SK-N-SH (cell line): ENCODE measurements at regions not wholly inside any gene's neighbourhood (a gene's known extent, or its start where the extent isn't known, plus 50 kb on each side); places are given as distances from the start of the nearest gene placed in this dataset.

Experiments
- CTCF ChIA-PET: fragments of 300-600, 350-600 bp; formaldehyde crosslinking; extraction: SDS; loops from one replicate; lab custom pipeline; 2021; lab: Yijun Ruan, JAX
- POLR2A ChIA-PET: fragments of 350-600 bp; sonication (Branson Sonifier 250); formaldehyde crosslinking; extraction: SDS; loops from one replicate; lab custom pipeline; 2020; ENCODE audit warnings: antibody characterized with exemption, inconsistent platforms; lab: Yijun Ruan, JAX
- DNase-seq: peaks from one replicate; pipeline ENCODE4 v3.0.0; 2012
- H2AFZ ChIP-seq: fragments of 200-600 bp; sonication (generic); 2 replicates; pipeline ENCODE4 v1.8.1; 2016; ENCODE audit warnings: antibody characterized with exemption, mild to moderate bottlenecking, low read depth
- H3F3A ChIP-seq: fragments of 200-600 bp; sonication (generic); replicated peaks from 2 replicates; pipeline ENCODE3; 2016; ENCODE audit warnings: antibody characterized with exemption, mild to moderate bottlenecking; ENCODE audit not compliant: insufficient read depth
- H3K27ac ChIP-seq, 2 experiments: fragments of 200-500 bp in 1 of 2; fragments of 200-600 bp in 1 of 2; sonication (Bioruptor generic) in 1 of 2; sonication (generic), shearing (Covaris generic) in 1 of 2; 2 replicates each; pipeline versions ENCODE4 v1.5.1 to v1.6.1; 2014 to 2016; ENCODE audit warnings: low read depth in 2 of 2, inconsistent platforms in 1 of 2, low read length in 1 of 2, mild to moderate bottlenecking in 1 of 2, mixed read lengths in 1 of 2
- H3K27me3 ChIP-seq: fragments of 200-600 bp; sonication (generic), shearing (Covaris generic); 2 replicates; pipeline ENCODE4 v1.6.1; 2016; ENCODE audit warnings: mixed run types; ENCODE audit not compliant: insufficient read depth
- H3K36me3 ChIP-seq, 2 experiments: fragments of 200-500 bp in 1 of 2; fragments of 200-600 bp in 1 of 2; sonication (Bioruptor generic) in 1 of 2; sonication (generic) in 1 of 2; replicated peaks in 1 of 2; 2 replicates each; pipeline versions ENCODE3 to v1.5.1; 2014 to 2016; ENCODE audit warnings: low read length in 1 of 2, mild to moderate bottlenecking in 1 of 2; ENCODE audit not compliant: insufficient read depth in 2 of 2, control insufficient read depth in 1 of 2
- H3K4me1 ChIP-seq, 2 experiments: fragments of 200-500 bp in 1 of 2; fragments of 200-600 bp in 1 of 2; sonication (Bioruptor generic) in 1 of 2; sonication (generic), shearing (Covaris generic) in 1 of 2; 2 replicates each; pipeline versions ENCODE4 v1.5.1 to v1.6.1; 2014 to 2016; ENCODE audit warnings: low read depth in 1 of 2, low read length in 1 of 2, mixed run types in 1 of 2; ENCODE audit not compliant: insufficient read depth in 2 of 2, control insufficient read depth in 1 of 2
- H3K4me2 ChIP-seq: fragments of 200-600 bp; sonication (generic), shearing (Covaris generic); 2 replicates; pipeline ENCODE4 v1.6.1; 2017; ENCODE audit warnings: mixed run types
- H3K4me3 ChIP-seq, 2 experiments: fragments of 200-500 bp in 1 of 2; fragments of 200-600 bp in 1 of 2; sonication (Bioruptor generic) in 1 of 2; sonication (generic), shearing (Covaris generic) in 1 of 2; 2 replicates each; pipeline versions ENCODE4 v1.5.1 to v1.8.1; 2014 to 2016; ENCODE audit warnings: low read depth in 2 of 2, inconsistent platforms in 1 of 2, low read length in 1 of 2, mild to moderate bottlenecking in 1 of 2, mixed read lengths in 1 of 2, moderate library complexity in 1 of 2
- H3K79me2 ChIP-seq: fragments of 200-600 bp; sonication (generic); 2 replicates; pipeline ENCODE4 v1.8.1; 2017; ENCODE audit warnings: mild to moderate bottlenecking; ENCODE audit not compliant: insufficient read depth
- H3K9ac ChIP-seq: fragments of 200-600 bp; sonication (generic); 2 replicates; pipeline ENCODE4 v1.6.1; 2017; ENCODE audit warnings: mixed run types
- H3K9me2 ChIP-seq: fragments of 200-600 bp; sonication (generic); 2 replicates; pipeline ENCODE4 v1.6.1; 2017; ENCODE audit warnings: mixed run types
- H3K9me3 ChIP-seq: fragments of 200-600 bp; sonication (generic); 2 replicates; pipeline ENCODE4 v1.6.1; 2017; ENCODE audit warnings: mixed run types, mild to moderate bottlenecking, moderate library complexity
- H4K20me1 ChIP-seq: fragments of 200-600 bp; sonication (generic); 2 replicates; pipeline ENCODE4 v1.6.1; 2017; ENCODE audit warnings: mild to moderate bottlenecking, mixed run types; ENCODE audit not compliant: insufficient read depth
- EP300 ChIP-seq, 2 experiments: IDR thresholded peaks; 2 replicates each; pipeline versions ENCODE4 v1.4.0 to v1.6.1; 2012; ENCODE audit warnings: borderline replicate concordance in 1 of 2, low read depth in 1 of 2, low read length in 1 of 2
- EZH2phosphoT487 ChIP-seq: fragments of 200-600 bp; sonication (generic); IDR thresholded peaks from 2 replicates; pipeline ENCODE4 v1.6.1; 2017; ENCODE audit warnings: low read depth, mixed run types, mild to moderate bottlenecking, antibody characterized with exemption, moderate library complexity, borderline replicate concordance
- FOSL2 ChIP-seq: IDR thresholded peaks from 2 replicates; pipeline ENCODE4 v1.4.0; 2012; ENCODE audit warnings: low read depth, mild to moderate bottlenecking, moderate library complexity, borderline replicate concordance
- FOXJ3 ChIP-seq: sonication (generic); formaldehyde crosslinking; IDR thresholded peaks from 2 replicates; pipeline ENCODE4 v1.5.1; 2020; ENCODE audit warnings: mild to moderate bottlenecking, missing genetic modification reagents
- GABPA ChIP-seq: IDR thresholded peaks from 2 replicates; pipeline ENCODE4 v1.4.0; 2012; ENCODE audit warnings: low read depth, mild to moderate bottlenecking
- IRF3 ChIP-seq: fragments of 150-350 bp; IDR thresholded peaks from 2 replicates; pipeline ENCODE4 v1.6.1; 2016; ENCODE audit warnings: mild to moderate bottlenecking, low read depth, low read length
- JUND ChIP-seq: IDR thresholded peaks from 2 replicates; pipeline ENCODE4 v1.4.0; 2012
- MAX ChIP-seq: IDR thresholded peaks from 2 replicates; pipeline ENCODE4 v1.4.0; 2012; ENCODE audit warnings: low read depth
- MEF2A ChIP-seq: IDR thresholded peaks from 2 replicates; pipeline ENCODE4 v1.4.0; 2012; ENCODE audit warnings: low read depth, borderline replicate concordance
- NFIC ChIP-seq: IDR thresholded peaks from 2 replicates; pipeline ENCODE4 v1.4.0; 2012; ENCODE audit warnings: borderline replicate concordance
- NRF1 ChIP-seq: IDR thresholded peaks from 2 replicates; pipeline ENCODE4 v1.6.1; 2012; ENCODE audit warnings: low read depth, mild to moderate bottlenecking, low read length
- RAD21 ChIP-seq: IDR thresholded peaks from 2 replicates; pipeline ENCODE4 v1.6.1; 2012; ENCODE audit warnings: mild to moderate bottlenecking, low read length
- SMC3 ChIP-seq: IDR thresholded peaks from 2 replicates; pipeline ENCODE4 v1.6.1; 2012; ENCODE audit warnings: low read depth, low read length, improper control_type of control experiment
- TAF1 ChIP-seq: IDR thresholded peaks from 2 replicates; pipeline ENCODE4 v1.6.1; 2012; ENCODE audit warnings: low read depth, mild to moderate bottlenecking, low read length, moderate library complexity, borderline replicate concordance
- WGBS: methylation state at CpG from one replicate; pipeline ENCODE4 v1.1.6; 2017; ENCODE audit warnings: low lambda C conversion rate; 5-methylcytosine and 5-hydroxymethylcytosine counted together
- TF ChIP-seq, protein P1 (sequence below): IDR thresholded peaks from 2 replicates; pipeline ENCODE4; 2012
- TF ChIP-seq, protein P2 (sequence below): IDR thresholded peaks from 2 replicates; pipeline ENCODE4 v1.6.1; 2012; ENCODE audit warnings: mild to moderate bottlenecking, low read depth, low read length, moderate library complexity

- Histone ChIP-seq H4K20me1 (no peaks in the 10 kb centered on the region), H3K27me3 (no peaks in the 10 kb centered on the region), H3F3A (no peaks in the 10 kb centered on the region), H3K4me3 (no peak overlapping the region), H3K9ac (no peak overlapping the region), H3K4me1 (no peaks in the 10 kb centered on the region), H3K9me3 (no peaks in the 10 kb centered on the region), H2AFZ (no peak overlapping the region), H3K9me2 (no peaks in the 10 kb centered on the region), H3K4me2 (no peak overlapping the region), H3K79me2 (no peaks in the 10 kb centered on the region), H3K36me3 (no peaks in the 10 kb centered on the region), H3K27ac (no peak overlapping the region)
- TF ChIP-seq, protein P1, sequence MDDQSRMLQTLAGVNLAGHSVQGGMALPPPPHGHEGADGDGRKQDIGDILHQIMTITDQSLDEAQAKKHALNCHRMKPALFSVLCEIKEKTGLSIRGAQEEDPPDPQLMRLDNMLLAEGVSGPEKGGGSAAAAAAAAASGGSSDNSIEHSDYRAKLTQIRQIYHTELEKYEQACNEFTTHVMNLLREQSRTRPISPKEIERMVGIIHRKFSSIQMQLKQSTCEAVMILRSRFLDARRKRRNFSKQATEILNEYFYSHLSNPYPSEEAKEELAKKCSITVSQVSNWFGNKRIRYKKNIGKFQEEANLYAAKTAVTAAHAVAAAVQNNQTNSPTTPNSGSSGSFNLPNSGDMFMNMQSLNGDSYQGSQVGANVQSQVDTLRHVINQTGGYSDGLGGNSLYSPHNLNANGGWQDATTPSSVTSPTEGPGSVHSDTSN: no peak
- TF ChIP-seq JUND (no peak), NFIC (no peak), TAF1 (no peak), RAD21 (no peak), MEF2A (no peak), FOSL2 (no peak), GABPA (no peak)
- TF ChIP-seq, protein P2, sequence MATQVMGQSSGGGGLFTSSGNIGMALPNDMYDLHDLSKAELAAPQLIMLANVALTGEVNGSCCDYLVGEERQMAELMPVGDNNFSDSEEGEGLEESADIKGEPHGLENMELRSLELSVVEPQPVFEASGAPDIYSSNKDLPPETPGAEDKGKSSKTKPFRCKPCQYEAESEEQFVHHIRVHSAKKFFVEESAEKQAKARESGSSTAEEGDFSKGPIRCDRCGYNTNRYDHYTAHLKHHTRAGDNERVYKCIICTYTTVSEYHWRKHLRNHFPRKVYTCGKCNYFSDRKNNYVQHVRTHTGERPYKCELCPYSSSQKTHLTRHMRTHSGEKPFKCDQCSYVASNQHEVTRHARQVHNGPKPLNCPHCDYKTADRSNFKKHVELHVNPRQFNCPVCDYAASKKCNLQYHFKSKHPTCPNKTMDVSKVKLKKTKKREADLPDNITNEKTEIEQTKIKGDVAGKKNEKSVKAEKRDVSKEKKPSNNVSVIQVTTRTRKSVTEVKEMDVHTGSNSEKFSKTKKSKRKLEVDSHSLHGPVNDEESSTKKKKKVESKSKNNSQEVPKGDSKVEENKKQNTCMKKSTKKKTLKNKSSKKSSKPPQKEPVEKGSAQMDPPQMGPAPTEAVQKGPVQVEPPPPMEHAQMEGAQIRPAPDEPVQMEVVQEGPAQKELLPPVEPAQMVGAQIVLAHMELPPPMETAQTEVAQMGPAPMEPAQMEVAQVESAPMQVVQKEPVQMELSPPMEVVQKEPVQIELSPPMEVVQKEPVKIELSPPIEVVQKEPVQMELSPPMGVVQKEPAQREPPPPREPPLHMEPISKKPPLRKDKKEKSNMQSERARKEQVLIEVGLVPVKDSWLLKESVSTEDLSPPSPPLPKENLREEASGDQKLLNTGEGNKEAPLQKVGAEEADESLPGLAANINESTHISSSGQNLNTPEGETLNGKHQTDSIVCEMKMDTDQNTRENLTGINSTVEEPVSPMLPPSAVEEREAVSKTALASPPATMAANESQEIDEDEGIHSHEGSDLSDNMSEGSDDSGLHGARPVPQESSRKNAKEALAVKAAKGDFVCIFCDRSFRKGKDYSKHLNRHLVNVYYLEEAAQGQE: no peak
- DNase-seq: no peak
- ChIA-PET POLR2A (no interaction called here), CTCF (interaction anchor here (1.3 to 12.6 kb wide), 2 partner anchors 124 to 284 kb away, joined by 4 to 125 read pairs; no protein-coding TSS in a partner anchor)
- 60% methylated on average over 7 of the region's 7 CpGs for WGBS
Observed at GRCh38 chr11:57124505-57124904, 57.2 kb upstream of the LRRC55 start.

DNA sequence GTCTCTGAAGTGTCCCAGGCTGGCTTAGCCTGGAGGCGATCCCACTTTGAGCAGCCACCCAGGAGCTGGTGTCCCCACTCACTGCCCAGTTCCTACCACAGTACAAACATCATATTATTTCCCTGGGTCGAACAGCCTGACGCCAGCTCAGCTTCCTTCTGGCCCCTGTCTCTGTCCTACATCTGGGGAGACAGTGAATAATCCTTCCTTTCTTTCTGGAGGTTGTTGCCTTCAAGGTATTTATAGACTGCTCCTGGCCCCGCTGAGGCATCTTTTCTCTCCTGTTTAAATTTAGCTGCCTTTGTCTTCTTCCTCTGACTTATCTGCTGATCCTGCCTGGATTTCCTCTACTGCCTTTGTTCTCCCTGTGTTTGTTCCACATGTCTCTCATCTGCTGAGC lies 56.8 kb upstream of the LRRC55 start:
- Histone ChIP-seq H3K9ac (no peak overlapping the region), H3K27ac (no peak overlapping the region), H3K27me3 (no peaks in the 10 kb centered on the region), H3K4me3 (no peak overlapping the region), H3K36me3 (no peaks in the 10 kb centered on the region), H3K9me2 (no peaks in the 10 kb centered on the region), H4K20me1 (no peaks in the 10 kb centered on the region), H3F3A (no peaks in the 10 kb centered on the region), H3K4me2 (no peak overlapping the region), H3K4me1 (no peaks in the 10 kb centered on the region), H3K79me2 (no peaks in the 10 kb centered on the region), H3K9me3 (no peaks in the 10 kb centered on the region), H2AFZ (no peak overlapping the region)
- ChIA-PET POLR2A (no interaction called here), CTCF (interaction anchor here (1.3 to 12.6 kb wide), 2 partner anchors 123 to 284 kb away, joined by 4 to 125 read pairs; no protein-coding TSS in a partner anchor)
- DNase-seq: no peak
- 62% methylated on average over 4 of the region's 4 CpGs for WGBS
- TF ChIP-seq GABPA (no peak), FOXJ3 (no peak), MAX (no peak), IRF3 (no peak), NRF1 (no peak), TAF1 (no peak), EP300 (IDR thresholded peaks at IDR 0.05; ENCODE audit: borderline replicate concordance in 1 of 2, low read depth in 1 of 2, low read length in 1 of 2) (no peak), SMC3 (no peak), JUND (no peak), EZH2phosphoT487 (no peak), RAD21 (no peak)
- TF ChIP-seq, protein P2: no peak
